Stimulated activated naive CD8-positive, alpha-beta T cell treated with anti-CD3 and anti-CD28 coated beads, Interleukin-15, Interleukin-2, amounts not matched to agents 100 U/mL and 50 U/mL, for 24 hours (primary cell): ENCODE measurements at regions not wholly inside any gene's neighbourhood (a gene's known extent, or its start where the extent isn't known, plus 50 kb on each side); places are given as distances from the start of the nearest gene placed in this dataset.

Experiments
- ATAC-seq: fragments of 150-1000 bp; cut with Tn5 transposase; one replicate; pipeline ENCODE4 v1.10.0; 2021
- DNase-seq: peaks from one replicate; pipeline ENCODE4 v3.0.0; 2021

GRCh38 chr2:215691346-215691745, 255.5 kb upstream of the FN1 start:
- DNase-seq (no peak), ATAC-seq (no peak)

- ATAC-seq: no peak
- DNase-seq: no peak
Measured at GRCh38 chr2:215687149-215688031, 251.5 kb upstream of the FN1 start.

- ATAC-seq (no peak), DNase-seq (no peak)
Measured at GRCh38 chr2:215685238-215685990, 249.5 kb upstream of the FN1 start.

- ATAC-seq (no peak), DNase-seq (no peak)
Measured at GRCh38 chr2:215684448-215685237, 248.8 kb upstream of the FN1 start.

- no peak for DNase-seq
- ATAC-seq: no peak
Measured at GRCh38 chr2:215683295-215683694, 247.4 kb upstream of the FN1 start.

GRCh38 chr2:215681799-215682596, 246.1 kb upstream of the FN1 start:
- ATAC-seq: no peak
- no peak for DNase-seq

- peak; percentile 75 for ATAC-seq
Measured at GRCh38 chr2:215680605-215681598, 245.0 kb upstream of the FN1 start.

GRCh38 chr2:215678094-215678493, 242.2 kb upstream of the FN1 start:
- DNase-seq: no peak
- no peak for ATAC-seq

More at GRCh38 chr2:215680605-215681598, 245.0 kb upstream of the FN1 start:
- DNase-seq: peak; percentile 22

- no peak for ATAC-seq
Measured at GRCh38 chr2:215677481-215677880, 241.6 kb upstream of the FN1 start.

GRCh38 chr2:215672406-215672805, 236.5 kb upstream of the FN1 start:
- no peak for ATAC-seq
- DNase-seq: no peak

More at GRCh38 chr2:215677481-215677880, 241.6 kb upstream of the FN1 start:
- DNase-seq: no peak

- ATAC-seq (no peak), DNase-seq (no peak)
Measured at GRCh38 chr2:215671691-215672090, 235.8 kb upstream of the FN1 start.

GRCh38 chr2:215671244-215671643, 235.4 kb upstream of the FN1 start:
- DNase-seq (no peak), ATAC-seq (no peak)

GRCh38 chr2:215670396-215670795, 234.5 kb upstream of the FN1 start:
- ATAC-seq: no peak
- no peak for DNase-seq

- ATAC-seq: no peak
- DNase-seq: no peak
Measured at GRCh38 chr2:215668378-215668775, 232.5 kb upstream of the FN1 start.

GRCh38 chr2:215667585-215668377, 231.9 kb upstream of the FN1 start:
- no peak for ATAC-seq

GRCh38 chr2:215664847-215665525, 229.1 kb upstream of the FN1 start:
- DNase-seq (no peak), ATAC-seq (peak; percentile 68)

More at GRCh38 chr2:215667585-215668377, 231.9 kb upstream of the FN1 start:
- no peak for DNase-seq

- no peak for ATAC-seq
- no peak for DNase-seq
Measured at GRCh38 chr2:215662715-215663114, 226.8 kb upstream of the FN1 start.

GRCh38 chr2:215660687-215661086, 224.8 kb upstream of the FN1 start:
- DNase-seq: no peak
- no peak for ATAC-seq

GRCh38 chr2:215659650-215660049, 223.8 kb upstream of the FN1 start:
- DNase-seq: no peak
- no peak for ATAC-seq
